Stimulated activated CD4-positive, alpha-beta T cell treated with anti-CD3 and anti-CD28 coated beads, Interleukin-12 subunit alpha, Interleukin-12 subunit beta, amount 100 ng/mL, for 48 hours (primary cell): ENCODE measurements at regions not wholly inside any gene's neighbourhood (a gene's known extent, or its start where the extent isn't known, plus 50 kb on each side); places are given as distances from the start of the nearest gene placed in this dataset.

ENCODE experiments used
- DNase-seq, 3 donors: peaks; one replicate each; pipeline ENCODE4 v3.0.0-alpha.2; 2020; ENCODE audit warnings: low read depth in 2 of 3, low spot score in 1 of 3

DNA sequence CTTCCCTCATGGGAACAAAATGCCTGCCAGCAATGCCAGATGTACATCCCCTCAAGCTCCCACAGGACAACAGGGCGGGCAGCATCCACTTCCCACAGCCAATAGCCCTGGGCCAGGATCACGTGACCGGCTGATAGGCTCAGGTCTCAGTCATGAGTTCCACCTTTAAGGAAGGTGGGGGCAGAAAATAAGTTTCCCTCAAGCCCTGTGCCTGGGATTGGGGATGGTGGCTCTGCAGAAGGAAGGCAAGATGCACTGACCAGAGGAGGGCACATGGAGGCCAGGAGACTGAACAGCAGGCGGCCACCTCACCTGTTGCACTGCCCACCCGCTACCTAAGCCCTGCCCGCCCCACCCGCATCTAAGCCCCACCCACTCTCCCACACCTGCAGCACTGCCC lies 149.1 kb downstream of the BMP7 start:
- DNase-seq: no peak

DNA sequence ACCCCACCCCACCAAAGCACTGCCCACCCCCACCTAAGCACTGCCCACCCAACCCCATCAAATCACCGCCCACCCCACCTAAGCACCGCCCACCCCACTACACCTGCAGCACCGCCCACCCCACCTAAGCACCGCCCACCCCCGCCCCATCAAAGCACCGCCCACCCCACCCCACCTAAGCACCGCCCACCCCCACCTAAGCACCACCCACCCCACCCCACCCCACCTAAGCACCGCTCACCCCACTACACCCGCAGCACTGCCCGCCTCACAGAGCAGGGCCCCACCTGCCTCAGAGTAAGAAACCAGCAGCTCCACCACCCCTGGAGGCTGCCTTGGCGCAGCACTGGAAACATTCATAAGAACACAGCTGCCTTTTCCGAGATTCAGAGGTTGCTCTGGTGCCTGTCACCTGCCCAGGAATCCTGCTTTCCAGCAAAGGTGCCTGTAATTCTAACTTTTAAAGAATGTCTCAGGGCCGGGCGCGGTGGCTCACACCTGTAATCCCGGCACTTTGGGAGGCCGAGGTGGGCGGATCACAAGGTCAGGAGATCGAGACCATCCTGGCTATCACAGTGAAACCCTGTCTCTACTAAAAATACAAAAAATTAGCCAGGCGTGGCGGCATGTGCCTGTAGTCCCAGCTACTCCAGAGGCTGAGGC lies 148.2 kb downstream of the BMP7 start:
- no peak for DNase-seq
